A673 (cell line): ENCODE measurements at regions not wholly inside any gene's neighbourhood (a gene's known extent, or its start where the extent isn't known, plus 50 kb on each side); places are given as distances from the start of the nearest gene placed in this dataset.

Experiments
- CTCF ChIP-seq: fragments of 300-800, 200-600 bp; sonication (generic); conservative IDR thresholded peaks from 2 replicates; pipeline ENCODE4 v1.5.1; 2017; ENCODE audit warnings: low read depth, mild to moderate bottlenecking, antibody characterized with exemption, low read length, moderate library complexity, mixed read lengths
- EZH2 ChIP-seq: fragments of 200-600 bp; sonication (generic); IDR thresholded peaks from 2 replicates; pipeline ENCODE4 v1.6.1; 2017; ENCODE audit warnings: borderline replicate concordance, low read depth, mild to moderate bottlenecking, mixed read lengths, antibody characterized with exemption, low read length; ENCODE audit not compliant: poor library complexity, severe bottlenecking

- TF ChIP-seq CTCF (no peak), EZH2 (no peak)
Measured at GRCh38 chr7:20270867-20271266, 53.7 kb upstream of the MACC1 start.
